GM21528 (cell line): ENCODE measurements at regions not wholly inside any gene's neighbourhood (a gene's known extent, or its start where the extent isn't known, plus 50 kb on each side); places are given as distances from the start of the nearest gene placed in this dataset.
A peak's percentile ranks its signal among the peaks of the same experiment; 100 is the strongest.

Source experiments
- ATAC-seq: cut with Tn5 transposase; IDR thresholded peaks from one replicate; pipeline ENCODE4 v1.9.1; 2021; ENCODE audit warnings: mild to moderate bottlenecking, moderate library complexity; ENCODE audit not compliant: unreplicated experiment, low FRiP score

GRCh38 chr3:127484601-127485388, 105.7 kb downstream of the TPRA1 start:
- no peak for ATAC-seq

- peak; percentile 73 for ATAC-seq
These were observed 106.5 kb downstream of the TPRA1 start for GRCh38 chr3:127483902-127484591.

GRCh38 chr3:127483005-127483641, 107.4 kb downstream of the TPRA1 start:
- no peak for ATAC-seq

- ATAC-seq: no peak
These were observed 108.1 kb downstream of the TPRA1 start for GRCh38 chr3:127482216-127483004.

GRCh38 chr3:127480196-127480954, 110.2 kb downstream of the TPRA1 start:
- no peak for ATAC-seq

- no peak for ATAC-seq
These were observed 111.1 kb downstream of the TPRA1 start for GRCh38 chr3:127479449-127479848.

GRCh38 chr3:127478922-127479321, 111.6 kb downstream of the TPRA1 start:
- ATAC-seq: no peak

- ATAC-seq: no peak
These were observed 113.1 kb downstream of the TPRA1 start for GRCh38 chr3:127477396-127477795.

GRCh38 chr3:127476936-127477335, 113.6 kb downstream of the TPRA1 start:
- ATAC-seq: no peak

- ATAC-seq: no peak
These were observed 114.4 kb downstream of the TPRA1 start for GRCh38 chr3:127475975-127476705.

- no peak for ATAC-seq
These were observed 115.1 kb downstream of the TPRA1 start for GRCh38 chr3:127475391-127475790.

- ATAC-seq: no peak
These were observed 117.1 kb downstream of the TPRA1 start for GRCh38 chr3:127473244-127474024.

- ATAC-seq: no peak
These were observed 118.0 kb downstream of the TPRA1 start for GRCh38 chr3:127472506-127472905.

GRCh38 chr3:127471142-127471541, 119.4 kb downstream of the TPRA1 start:
- ATAC-seq: no peak

- no peak for ATAC-seq
These were observed 120.8 kb downstream of the TPRA1 start for GRCh38 chr3:127469760-127470159.

GRCh38 chr3:127467391-127467790, 123.1 kb downstream of the TPRA1 start:
- ATAC-seq: no peak

GRCh38 chr3:127464642-127465041, 125.9 kb downstream of the TPRA1 start:
- ATAC-seq: no peak

- no peak for ATAC-seq
These were observed 128.3 kb downstream of the TPRA1 start for GRCh38 chr3:127462111-127462655.
